Activated CD4-positive, alpha-beta T cell treated with anti-CD3 and anti-CD28 coated beads, Interleukin-2, amount 50 U/mL, for 24 hours (primary cell): ENCODE measurements at regions not wholly inside any gene's neighbourhood (a gene's known extent, or its start where the extent isn't known, plus 50 kb on each side); places are given as distances from the start of the nearest gene placed in this dataset.

ENCODE experiments used
- DNase-seq, 2 donors: peaks; one replicate each; pipeline ENCODE4 v3.0.0-alpha.2; 2020; ENCODE audit warnings: low read depth in 1 of 2, low spot score in 1 of 2

DNA sequence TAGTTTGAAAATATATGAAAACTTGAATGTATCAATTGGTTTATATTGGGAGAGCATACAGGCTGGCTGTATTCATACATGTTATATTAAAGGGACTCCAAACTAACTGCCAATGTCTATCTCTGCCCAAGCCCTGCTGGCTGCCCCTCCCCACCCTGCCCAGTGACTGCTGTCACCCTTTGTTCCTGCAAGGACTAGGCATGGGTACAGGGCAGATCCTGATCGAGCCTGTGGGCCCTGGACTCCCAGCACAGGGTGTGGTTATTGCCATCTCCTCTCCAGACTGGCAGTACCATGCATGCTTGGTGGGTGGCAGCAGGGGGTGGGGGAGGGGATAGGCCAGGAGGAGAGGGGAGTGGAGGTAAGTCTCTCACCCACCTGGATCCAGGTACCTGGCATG, 167.5 kb upstream of the RASGEF1B start:
- DNase-seq = no peak

DNA sequence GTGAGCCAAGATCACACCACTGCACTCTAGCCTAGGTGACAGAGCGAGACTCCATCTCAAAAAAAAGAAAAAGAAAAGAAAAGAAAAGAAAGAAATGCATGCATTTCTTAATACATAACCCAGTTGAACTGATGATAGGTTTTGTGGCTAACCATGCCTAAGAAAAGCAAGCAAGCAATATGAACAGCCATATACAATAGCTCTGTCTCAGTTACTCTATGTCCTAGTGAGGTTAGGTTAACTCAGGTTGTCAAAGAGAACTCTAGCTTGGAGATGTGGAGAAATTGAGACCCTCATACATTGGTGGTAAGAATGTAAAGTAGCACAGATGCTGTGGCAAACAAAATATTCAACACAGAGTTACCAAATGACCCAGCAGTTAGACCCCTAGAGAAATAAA, 167.0 kb upstream of the RASGEF1B start:
- no peak for DNase-seq

DNA sequence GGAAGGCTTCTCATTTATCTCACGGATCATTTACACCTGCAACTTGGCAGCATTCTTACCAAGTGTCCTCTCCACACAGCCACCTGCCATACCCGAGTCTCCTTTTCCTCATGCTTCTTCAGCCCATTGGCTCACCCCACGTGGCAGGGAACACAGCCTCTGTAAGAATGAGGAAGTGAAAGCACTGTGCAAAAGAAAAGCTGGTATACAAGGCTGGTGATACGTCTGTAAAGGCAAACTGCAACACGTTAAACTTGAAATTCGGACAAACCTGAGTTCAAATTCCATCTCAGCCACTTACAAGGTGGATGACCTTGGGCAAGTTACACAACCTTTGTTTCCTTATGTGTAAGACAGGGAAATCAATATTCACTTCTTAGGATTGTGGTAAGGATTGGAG, 164.0 kb upstream of the RASGEF1B start:
- DNase-seq = no peak

DNA sequence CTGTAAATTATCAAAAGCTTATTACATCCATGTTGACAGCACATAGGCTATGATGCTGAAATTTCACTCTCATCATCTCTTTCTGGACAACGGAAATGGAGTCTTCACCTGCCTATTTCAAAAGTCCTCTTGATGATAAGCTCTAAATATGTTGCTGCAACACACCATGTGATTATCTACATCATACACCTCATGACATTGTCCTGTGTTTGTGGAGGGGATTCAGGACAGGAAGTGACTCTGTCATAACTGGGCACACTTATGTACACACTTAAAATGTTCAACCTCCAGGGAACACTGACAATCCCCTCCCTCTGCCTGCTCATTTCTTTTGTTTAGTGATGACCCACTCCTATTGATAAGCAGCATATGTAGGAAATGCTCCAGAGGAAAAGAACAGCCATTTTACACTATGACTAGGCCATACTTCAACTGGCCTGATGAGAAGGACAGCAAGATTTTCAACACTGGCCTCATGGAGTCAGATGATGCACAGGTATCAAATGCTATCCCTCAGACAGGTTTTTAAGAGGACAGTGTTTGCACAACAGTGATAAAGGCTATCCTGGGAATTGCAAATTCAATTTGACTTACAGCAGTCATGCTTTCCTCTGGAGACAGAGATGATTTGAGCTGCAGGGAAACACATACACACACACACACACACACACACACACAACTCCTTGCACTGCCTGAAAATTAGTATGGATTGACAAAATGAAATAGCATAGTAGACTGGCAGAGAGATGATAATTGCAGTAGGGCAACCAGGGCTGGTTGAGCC, 163.3 kb upstream of the RASGEF1B start:
- DNase-seq = no peak

DNA sequence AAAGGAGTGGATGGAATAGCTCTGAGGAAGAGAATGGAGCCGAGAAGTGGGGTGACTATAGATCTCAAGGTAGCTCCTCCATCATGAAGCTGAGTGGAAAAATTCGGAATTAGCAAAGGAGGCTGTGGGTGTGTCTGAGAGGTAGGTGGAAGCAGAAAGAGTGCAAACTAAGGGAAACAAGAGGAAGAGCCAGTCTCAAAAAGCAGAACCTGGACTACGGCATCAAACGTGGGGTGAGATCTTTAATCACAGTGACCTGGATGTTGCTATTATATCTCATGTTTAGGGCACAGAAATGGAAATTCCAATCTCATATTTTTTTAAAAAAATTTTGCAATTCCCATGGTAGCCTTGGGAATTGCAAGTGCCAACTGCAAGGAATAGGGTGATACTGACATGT, 162.5 kb upstream of the RASGEF1B start:
- no peak for DNase-seq

DNA sequence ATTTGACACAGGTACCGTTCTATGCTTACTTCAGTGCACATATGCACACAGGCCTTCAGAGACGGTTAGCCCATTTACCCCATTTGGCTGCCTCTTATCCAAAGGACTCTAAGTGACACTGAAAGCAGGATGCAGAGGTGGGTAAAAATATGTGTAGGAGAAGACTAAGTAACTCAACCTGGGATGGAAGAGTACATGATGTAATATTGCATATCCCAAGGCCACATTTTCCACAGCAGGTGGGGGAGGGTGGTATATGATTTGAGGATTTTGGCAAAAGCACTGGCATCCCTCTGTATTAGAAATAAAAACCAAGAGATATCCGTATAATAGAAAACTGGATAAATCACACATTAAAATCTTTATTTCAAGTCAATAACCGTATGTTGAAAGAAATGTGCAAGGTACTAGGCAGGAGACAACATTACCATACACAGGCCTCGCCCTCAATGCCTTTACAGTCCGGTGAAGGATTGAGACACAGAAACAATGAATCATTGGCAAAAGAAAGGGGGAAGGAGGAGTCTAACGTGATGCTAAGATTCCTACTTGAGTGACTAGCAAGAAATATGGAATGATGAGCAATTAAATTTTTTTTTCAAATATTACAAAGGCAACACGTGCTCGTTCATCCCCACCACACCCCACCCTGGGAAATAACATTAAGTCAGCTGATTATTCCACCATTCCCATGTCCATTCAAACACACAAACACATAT, 161.0 kb upstream of the RASGEF1B start:
- DNase-seq = no peak

DNA sequence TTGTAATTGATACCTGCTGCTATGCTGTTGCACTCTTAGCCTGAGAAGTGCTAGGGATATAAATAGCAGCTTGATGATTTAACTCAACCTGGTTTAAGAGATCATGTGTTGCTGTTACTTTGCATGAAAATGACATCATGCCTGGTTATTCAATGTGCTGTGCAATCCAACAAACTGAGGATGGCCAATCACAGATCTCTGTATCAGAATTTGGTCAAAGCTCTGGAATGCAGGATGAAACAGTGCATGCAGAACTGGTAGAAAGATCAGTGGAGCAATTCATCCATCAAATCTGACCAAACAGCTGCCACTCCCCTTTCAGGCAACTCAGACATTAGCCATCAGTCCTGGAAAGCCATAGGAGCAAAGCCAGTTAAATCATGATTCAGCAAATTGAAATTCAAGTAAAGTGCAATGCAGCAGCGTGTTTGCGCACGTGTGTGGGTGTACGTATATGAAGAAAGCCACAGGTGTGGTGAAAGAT, 160.3 kb upstream of the RASGEF1B start:
- DNase-seq = no peak

DNA sequence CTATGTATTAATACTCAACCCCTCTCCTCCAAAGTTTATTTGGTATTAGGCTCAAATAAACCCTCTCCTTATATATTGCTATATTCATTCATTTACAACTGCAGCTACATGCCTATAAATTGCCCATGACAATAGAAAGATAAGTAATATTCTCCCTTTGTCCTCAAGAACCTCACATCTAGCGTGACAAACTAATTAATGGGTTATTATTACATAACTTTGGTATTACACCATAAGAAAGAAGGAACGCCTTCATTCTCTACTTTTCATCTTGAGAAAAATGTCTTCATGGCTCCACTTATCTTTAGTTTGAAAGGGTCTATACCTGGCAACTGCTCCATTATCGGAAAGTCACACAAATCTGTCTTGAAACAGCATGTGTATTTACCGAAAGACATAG, 157.7 kb upstream of the RASGEF1B start:
- DNase-seq = no peak

DNA sequence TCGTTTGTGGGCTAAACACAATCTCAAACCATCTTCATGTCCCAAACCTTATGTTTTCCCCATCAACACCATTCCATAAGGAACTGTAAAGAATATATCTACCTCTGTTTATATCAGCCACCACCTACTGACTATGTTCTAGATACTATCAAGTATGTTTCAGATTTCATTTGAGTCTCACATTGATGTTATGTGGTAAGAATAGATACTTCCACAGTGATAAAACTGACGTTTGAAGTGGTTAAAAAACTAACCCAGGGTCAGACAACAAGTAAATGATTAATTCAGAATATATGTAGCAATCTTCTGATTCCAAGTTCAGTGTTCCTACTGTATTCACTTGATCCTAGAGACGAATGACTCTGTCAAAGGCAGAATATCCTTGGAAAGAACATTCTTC, 156.8 kb upstream of the RASGEF1B start:
- DNase-seq = no peak

DNA sequence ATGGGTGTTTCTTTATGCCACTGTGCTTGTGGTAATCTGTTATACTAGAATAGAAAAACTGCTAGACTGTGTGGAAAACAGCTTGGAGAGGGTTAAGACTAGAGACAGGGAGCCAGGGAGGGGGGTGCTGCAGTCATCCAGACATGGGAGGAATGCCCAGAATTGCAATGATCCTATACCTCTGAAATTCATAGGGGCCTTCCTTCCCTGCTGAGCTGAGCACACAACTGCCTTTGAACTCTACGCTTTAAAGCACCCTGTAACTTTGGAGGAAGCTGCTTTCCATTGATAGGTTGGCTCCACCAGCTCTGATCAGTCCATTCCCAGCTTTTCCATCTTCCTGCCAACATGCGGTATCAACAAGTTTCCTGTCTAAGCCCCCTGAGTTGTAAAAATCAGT, 155.9 kb upstream of the RASGEF1B start:
- DNase-seq = no peak

DNA sequence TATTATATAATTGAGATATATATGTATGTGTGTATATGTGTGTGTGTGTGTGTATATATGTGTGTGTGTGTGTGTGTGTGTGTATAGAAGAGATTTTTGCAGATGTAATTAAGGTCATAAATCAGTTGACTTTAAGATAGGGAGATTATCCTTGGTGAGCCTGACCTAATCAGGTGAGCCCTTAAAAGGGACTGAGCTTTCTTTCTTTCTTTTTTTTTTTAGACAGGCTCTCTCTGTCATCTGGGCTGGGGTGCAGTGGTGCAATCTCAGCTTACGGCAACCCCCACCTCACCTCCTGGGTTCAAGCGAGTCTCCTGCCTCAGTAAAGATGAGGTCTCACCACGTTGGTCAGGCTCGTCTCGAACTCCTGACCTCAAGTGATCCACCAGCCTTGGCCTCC, 155.1 kb upstream of the RASGEF1B start:
- no peak for DNase-seq

DNA sequence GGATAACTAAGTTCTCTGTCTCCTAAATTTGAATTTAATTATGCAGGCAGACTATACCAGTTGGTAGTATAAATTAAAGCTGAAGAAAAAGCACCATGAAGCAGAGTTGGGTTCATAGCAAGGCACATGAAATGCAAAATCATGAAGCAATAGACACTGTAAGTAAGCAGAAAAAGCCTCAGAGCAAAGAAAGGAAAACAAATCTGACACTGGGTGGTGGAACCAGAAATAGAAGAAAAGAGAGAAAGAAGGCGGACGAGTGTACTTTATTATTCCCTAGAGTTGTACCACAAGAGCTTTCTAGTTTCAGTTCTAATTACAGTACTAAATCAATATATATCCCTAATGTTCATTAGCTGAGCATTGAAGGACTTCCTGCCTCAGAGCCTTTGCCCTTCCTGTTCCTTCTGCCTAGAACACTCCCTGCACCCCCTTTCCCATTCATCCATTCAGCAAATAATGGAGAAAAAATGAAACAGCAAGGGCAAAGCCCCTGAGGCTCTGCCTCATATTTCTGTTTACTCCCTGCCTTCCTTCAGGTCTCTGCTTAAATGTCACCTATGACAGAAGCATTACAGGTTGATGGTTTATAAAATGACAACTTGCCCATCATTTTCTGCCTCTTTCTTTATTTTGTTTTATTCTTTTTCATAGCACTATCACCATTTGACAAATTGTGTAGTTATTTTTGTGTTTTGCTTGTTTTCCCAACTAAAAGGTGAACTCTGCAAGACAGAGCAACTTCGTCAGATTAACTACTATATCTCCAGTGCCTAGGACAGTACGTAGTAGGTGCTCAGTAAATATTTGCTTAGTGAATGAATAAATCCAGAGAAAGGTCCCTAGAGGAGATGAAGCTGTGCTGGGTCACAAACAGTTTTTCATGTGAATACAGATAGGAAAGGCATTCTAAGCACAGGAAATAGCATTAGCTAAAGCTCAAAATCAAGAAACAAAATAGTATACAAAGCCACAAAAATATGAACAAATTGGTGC, 154.0 kb upstream of the RASGEF1B start:
- DNase-seq = no peak

DNA sequence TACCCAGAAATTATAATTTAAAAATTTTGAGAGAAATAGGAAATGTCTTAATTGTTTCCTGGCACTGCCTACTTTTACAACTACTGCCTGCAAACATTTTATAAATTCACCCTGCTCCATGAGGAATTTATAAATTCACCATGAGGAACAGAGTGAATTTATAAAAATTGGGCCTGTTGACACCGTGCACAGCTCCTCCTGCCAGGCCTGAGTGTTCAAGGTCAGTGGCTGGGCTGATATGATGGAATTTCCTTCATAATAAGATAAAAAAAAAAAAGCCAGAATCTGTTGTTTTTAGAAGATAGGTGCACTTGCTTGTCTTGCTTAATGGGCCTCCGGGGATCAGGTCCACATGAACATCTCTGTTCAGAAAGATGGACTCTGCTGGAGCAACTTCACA, 151.7 kb upstream of the RASGEF1B start:
- no peak for DNase-seq

DNA sequence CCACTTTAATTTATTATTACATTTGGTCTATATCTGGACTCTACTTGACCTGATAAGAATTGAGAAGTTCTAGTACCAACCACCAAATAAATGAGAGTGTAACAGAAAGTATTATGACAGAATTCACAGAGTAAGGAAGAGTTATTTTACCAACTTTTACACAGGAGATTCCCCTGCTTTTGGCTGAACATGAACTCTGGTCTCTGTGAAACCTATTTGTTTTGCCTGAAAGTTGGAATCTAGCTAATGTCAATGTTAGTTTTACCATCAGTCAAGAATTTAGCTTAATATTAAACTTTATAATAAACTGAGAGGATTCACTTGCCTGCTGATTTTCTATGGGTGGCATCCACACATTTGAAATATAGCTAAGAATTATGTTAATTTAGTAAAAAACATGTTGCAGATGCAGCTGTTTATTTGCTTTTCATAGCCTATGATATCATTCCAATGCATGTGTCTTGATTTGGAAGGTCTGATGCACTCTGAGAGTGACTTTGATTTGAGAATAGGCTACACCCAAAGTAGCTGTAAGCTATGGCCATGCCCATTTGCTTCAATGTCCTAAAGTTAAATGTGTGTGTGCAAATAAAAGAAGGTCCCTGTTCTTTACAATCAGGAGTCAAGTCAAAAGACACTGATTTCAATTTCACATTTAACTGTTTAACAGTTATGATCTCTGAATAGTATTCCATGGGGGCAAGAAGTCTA, 150.9 kb upstream of the RASGEF1B start:
- DNase-seq = no peak

DNA sequence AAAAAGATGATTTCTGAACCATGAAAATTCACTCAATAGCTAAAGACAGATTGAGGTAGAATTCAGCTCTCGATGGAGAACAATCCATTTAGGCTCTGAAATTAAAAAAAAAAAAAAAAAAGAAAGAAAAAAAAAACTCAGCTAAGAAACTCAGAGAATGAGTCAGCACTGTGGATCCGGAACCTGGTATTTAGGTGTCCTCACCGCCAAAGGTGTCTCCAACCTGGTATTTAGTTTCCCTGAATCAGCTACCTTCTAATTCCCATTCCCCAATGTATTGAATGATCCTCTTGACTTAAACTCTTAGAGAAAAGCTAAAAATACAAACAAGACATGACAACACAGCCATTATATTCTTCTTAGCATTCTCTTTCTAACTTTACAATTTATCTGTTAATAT, 150.3 kb upstream of the RASGEF1B start:
- DNase-seq = no peak

DNA sequence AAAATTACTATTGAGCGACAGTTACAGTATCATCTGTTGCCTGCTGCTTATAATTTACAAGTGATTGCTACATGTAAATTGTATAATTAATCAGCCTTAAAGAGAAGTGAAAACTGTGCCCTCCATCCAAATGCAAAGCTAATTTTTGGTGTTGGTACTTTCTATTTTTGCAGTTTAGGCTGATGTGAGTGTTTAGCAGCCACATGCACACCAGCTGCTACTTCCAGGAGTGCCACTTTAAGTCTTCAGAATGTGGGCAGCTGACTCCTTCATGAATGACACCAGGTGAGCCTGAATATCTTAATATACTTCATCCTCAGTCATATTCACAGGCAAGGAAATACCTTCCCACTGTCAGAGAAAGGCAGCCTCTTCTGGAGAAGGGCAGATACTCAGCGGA, 149.8 kb upstream of the RASGEF1B start:
- no peak for DNase-seq

DNA sequence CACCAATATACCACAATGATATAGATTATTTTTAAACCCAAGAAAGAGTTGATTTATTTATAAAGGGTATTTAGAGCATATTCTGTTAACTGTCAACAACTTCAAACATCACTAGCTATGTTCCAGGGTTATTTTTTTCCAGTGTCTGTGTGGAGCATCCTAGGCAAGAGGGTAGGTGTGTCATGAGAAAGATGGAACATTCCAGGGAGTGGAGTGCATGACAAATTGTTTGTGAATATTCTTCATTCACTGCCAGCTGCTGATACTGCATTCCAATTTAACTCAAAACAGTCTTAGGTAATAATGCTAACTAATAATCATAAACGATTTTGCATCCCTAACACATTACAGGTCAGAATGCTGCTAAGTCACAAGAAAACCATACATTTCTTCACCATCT, 148.7 kb upstream of the RASGEF1B start:
- no peak for DNase-seq

DNA sequence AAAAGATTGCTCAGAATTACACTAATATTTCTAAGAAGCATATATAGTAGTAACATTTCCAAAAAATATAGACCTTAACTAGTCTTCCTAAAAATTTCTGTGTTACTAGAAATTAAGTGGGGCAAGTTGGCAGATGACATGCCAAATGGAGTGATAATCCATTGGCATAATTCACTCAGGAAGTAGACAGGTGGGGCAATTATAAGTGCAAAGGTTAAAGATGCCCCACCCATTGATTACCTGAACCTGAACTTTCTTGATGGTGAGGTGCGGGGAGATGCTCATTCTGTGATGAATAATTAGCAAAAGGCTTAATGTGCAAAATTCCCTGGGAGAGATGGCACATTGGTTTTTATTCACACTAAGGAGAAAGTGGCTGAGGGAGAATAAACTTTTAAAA, 145.8 kb upstream of the RASGEF1B start:
- no peak for DNase-seq

DNA sequence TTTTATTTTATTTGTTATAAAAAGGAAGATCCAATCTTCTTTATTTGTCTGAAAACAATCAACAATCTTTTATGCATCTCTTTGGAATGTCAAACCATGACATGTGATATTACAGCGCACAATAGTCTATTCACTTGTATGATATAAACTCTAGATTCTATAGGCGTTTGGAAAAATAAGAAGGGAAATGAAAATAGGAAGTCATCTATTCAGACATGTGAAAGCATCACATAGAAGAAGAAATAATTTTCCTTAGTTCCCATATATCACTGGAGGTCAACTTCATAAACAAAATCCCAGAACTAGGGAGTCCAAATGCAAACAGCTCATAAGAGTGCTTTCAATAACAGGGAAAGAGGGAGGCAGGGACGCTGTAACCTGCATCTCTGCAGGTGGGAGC, 139.5 kb upstream of the RASGEF1B start:
- DNase-seq = no peak

DNA sequence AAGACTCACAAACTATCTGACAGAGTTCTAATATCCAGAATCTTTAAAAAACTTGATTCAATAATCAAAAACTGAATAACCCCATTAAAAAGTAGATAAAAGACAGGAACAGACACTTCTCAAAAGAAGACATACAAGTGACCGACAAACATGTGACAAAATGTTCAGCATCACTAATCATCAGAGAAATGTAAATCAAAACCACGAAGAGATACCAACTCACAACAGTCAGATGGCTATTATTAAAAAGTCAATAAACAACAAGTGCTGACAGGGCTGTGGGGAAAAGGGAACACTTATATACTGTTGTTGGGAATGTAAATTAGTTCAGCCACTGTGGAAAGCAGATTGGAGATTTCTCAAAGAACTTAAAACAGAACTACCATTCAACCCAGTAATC, 138.1 kb upstream of the RASGEF1B start:
- no peak for DNase-seq

DNA sequence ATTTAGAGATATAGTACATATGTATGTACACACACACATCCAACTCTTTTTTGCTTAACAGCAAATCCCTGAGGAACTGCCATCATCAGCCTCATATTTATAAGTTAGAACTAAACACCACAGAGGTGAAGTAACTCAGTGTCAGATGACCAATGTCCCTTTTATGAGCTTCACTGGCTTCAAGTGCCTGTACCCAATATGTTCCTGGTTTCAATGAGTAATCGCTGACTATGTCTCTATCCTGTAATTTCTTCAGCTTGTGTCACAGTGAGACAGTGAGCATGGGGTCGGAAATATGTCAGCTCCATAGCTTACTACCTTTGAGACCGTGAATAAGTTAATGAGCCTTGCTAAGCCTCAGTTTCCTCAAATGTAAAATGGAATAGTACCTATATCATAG, 136.2 kb upstream of the RASGEF1B start:
- DNase-seq = no peak
